ENCODE measurements at regions not wholly inside any gene's neighbourhood (a gene's known extent, or its start where the extent isn't known, plus 50 kb on each side); places are given as distances from the start of the nearest gene placed in this dataset.
"Not testable (repeated sequence)": the region's sequence is repeated elsewhere in the genome, so short reads cannot be mapped to it uniquely, and the experiment has no call there.

DNA sequence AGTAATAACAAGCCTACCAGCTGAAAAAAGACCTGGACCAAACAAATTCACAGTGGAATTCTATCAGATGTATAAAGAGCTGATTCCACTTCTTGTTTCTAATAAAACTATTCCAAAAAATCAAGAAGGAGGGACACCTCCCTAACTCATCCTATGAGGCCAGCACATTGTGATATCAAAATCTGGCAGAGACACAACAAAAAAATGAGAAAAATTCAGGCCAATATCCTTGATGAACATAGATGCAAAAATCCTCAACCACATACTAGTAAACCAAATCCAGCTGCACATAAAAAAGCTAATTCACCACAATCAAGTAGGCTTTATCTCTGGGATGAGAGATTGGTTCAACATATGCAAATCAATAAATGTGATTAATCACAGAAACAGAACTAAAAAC lies 147.9 kb upstream of the NEIL3 start:
- no peak for DNase-seq (ENCODE audit: low read depth in 4 of 4, low spot score in 2 of 4)

DNA sequence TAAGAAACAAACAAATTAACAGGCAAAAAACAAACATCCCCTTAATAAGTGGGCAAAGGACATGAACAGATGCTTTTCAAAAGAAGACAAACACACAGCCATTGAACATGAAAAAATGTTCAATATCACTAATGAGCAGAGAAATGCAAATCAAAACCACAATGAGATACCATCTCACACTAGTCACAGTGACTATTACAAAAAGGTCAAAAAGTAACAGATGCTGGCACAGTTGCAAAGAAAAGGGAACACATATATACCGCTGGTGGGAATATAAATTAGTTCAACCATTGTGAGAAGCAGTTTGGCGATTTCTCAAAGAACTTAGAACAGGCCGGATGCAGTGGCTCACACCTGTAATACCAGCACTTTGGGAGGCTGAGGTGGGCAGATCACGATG lies 146.1 kb upstream of the NEIL3 start:
- no peak for DNase-seq (ENCODE audit: low read depth in 4 of 4, low spot score in 2 of 4)

- DNase-seq (ENCODE audit: low read depth in 4 of 4, low spot score in 2 of 4): no peak
These were observed 138.1 kb upstream of the NEIL3 start for GRCh38 chr4:177171588-177171987.

GRCh38 chr4:177175473-177175872 lies 134.2 kb upstream of the NEIL3 start:
- no peak for DNase-seq (ENCODE audit: low read depth in 4 of 4, low spot score in 2 of 4)

DNA sequence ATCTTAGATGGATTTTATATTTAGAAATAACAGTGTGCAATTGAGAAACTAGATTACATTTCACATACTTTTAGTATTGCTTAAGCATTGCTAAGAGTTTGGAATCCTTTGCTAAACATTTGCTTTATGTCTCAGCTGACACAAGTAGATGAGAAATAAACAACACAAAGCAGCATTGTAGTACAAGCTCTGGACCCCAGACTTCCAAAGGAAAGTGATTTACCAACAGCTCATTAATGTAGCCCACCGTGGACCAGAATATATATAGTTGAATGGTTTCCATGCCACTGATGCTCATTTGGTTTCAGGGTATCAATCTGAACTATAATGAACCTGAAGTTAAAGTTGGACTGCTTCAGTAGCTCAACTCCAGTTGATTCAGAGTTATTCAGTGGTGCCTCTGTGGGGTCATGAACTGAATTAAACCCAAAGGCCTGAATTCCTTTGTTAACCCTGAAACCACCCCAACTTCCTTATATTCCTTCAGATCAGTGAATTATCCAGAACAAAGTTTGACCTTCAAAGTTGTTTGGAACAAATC lies 132.1 kb upstream of the NEIL3 start:
- peak; percentile 23 to 52 (median 42) for DNase-seq (ENCODE audit: low read depth in 4 of 4, low spot score in 2 of 4)

DNA sequence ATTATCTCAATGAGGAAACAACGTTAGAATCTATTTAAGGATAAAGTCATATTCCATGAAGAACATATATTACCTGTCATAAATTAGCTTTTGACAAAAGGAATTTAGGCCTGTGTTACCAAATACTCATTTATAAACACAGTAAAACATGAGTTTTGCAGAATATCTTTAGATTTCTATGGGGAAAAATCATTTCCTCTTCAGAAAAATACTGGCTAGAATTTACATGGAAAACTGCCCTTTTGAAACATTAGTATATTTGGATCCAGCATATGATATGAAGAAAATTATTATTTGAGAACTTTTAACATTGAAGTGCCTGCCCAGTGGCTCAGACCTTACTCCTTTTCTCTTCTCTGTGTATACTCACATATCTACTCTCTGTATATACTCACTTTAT lies 131.4 kb upstream of the NEIL3 start:
- DNase-seq (ENCODE audit: low read depth in 4 of 4, low spot score in 2 of 4): no peak

DNA sequence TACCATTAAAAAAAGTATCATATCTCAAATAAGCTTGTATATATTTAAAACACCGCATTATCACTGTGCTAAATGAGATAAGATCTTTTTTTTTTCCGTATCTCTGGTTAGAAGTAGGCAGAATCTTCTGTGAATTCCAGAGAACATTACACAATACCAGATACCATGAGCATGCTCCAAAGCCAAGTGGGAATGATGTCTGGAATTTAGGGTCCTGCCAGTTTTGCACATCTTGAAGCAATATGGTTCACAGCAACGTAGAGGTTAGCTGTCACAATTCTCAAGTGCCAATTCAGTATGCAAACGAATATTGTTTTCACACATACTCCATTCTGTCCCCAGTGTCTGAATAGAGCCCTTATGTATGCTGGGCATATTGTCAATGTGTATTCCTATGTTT lies 127.5 kb upstream of the NEIL3 start:
- DNase-seq (ENCODE audit: low read depth in 4 of 4, low spot score in 2 of 4): no peak

- no peak for DNase-seq (ENCODE audit: low read depth in 4 of 4, low spot score in 2 of 4)
These were observed 126.9 kb upstream of the NEIL3 start for GRCh38 chr4:177182728-177183127.

DNA sequence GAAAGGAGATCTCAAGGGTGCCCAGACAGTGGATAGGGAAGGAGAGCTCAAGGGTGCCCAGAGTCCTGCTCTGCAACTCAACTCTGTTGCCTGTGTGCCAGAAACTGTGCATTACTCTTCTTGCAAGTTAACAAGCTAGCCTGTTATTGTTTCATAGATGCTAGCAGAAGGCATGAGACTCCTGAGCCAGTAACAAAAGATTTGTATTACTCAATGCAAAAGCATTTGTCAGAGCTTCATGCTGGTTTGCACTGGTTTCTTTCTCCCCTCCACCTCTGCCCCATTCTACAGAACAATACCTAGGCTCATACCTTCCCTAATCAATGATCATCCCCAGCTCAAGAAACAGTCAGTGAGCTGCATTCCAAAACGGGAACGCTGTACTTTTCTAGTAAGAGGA lies 124.5 kb upstream of the NEIL3 start:
- no peak for DNase-seq (ENCODE audit: low read depth in 4 of 4, low spot score in 2 of 4)

- no peak for DNase-seq (ENCODE audit: low read depth in 4 of 4, low spot score in 2 of 4)
These were observed 124.1 kb upstream of the NEIL3 start for GRCh38 chr4:177185579-177185978.

- no peak for DNase-seq (ENCODE audit: low read depth in 4 of 4, low spot score in 2 of 4)
These were observed 122.3 kb upstream of the NEIL3 start for GRCh38 chr4:177187371-177187770.

DNA sequence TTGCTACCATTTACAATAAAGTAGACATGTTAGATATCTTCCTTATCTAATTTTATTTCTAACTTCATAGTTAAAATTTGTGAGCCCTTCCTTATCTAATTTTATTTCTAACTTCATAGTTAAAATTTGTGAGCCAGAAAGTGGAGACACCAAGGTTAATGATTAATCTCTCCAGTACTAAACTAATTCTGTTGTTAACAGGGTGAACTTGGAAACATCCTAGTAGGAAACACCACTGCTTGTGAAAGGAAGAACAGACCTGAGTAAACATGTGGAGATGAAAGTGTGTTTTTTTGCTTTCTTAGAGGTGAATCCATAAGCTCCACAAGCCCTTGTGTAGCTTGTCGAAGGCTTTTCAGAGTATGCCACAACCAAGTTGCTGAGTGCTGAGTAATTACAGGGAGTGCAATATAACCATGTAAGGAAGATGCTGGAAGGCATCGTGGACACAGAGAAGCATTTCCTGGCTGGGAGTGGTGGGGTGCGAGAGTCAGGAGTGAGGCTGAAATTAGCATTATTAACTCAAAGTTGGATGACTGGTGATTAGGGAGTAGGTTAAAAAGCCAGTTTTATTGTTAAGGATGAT lies 118.6 kb upstream of the NEIL3 start:
- no peak for DNase-seq (ENCODE audit: low read depth in 4 of 4, low spot score in 2 of 4)

DNA sequence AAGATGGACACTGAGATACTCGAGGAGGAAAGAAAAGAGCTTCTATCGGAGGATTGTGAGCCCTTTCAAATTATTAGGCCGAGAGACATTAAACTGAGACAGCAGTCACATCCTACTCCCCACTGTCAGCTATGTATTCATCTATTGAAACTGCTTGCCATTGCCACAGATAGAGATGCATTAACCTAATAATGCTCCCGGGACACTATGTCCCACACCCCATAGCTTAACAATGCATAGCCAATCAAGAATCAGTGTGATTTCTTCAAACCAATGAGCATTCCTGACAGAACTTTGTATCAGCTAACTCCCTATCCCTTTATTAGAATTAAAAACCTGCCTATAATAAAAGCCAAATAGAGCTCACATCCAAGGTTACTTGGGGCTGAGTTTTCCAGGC lies 118.1 kb upstream of the NEIL3 start:
- DNase-seq (ENCODE audit: low read depth in 4 of 4, low spot score in 2 of 4): no peak

DNA sequence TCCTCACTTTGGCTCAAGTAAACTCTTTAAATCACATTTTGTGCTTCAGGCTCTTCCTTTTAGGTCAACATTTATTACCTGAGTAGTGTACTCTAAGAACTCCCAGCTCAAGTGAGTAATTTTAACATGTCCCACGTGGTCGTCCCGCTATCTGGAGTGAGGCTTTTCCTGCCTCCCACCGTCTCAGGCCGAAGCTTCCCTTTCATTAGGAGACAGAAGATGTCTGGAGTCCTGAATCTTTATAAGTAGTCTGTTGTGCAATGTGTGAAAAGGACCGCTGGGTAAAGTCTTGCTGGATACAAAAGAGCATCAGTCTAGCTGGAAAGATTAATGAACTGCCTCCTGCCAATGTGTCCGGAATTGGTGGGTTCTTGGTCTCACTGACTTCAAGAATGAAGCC lies 117.7 kb upstream of the NEIL3 start:
- no peak for DNase-seq (ENCODE audit: low read depth in 4 of 4, low spot score in 2 of 4)

DNA sequence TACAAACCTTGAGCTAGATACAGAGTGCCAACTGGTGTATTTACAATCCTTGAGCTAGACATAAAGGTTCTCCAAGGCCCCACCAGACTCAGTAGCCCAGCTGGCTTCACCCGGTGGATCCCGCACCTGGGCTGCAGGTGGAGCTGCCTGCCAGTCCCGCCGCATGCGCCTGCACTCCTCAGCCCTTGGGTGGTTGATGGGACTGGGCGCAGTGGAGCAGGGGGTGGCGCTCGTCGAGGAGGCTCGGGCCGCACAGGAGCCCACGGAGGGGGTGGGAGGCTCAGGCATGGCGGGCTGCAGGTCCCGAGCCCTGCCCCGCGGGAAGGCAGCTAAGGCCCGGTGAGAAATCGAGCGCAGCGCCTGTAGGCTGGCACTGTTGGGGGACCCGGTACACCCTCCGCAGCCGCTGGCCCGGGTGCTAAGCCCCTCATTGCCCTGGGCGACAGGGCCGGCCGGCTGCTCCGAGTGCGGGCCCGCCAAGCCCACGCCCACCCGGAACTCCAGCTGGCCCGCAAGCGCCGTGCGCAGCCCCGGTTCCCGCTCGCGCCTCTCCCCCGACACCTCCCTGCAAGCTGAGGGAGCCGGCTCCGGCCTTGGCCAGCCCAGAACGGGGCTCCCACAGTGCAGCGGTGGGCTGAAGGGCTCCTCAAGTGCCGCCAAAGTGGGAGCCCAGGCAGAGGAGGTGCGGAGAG lies 116.5 kb upstream of the NEIL3 start:
- not testable (repeated sequence) for DNase-seq (ENCODE audit: low read depth in 4 of 4, low spot score in 2 of 4)

DNA sequence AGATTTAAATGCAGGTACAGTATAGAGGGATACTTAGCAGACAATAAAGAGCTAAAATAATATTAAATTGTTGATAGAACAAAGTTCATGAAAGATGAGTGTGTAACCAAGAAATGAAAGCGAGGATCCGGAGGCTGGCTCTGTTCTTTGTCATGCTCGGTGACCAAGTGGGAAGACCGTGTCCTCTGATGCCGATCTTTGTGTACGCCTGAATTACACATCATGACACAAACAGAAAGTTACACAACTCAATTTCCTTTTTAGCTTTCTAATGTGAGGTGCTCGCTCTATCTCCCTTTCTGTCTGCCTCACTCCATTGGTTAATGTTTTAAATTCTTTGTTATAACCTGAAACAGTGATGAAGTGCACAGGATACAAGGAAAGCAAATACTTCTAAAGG lies 114.8 kb upstream of the NEIL3 start:
- DNase-seq (ENCODE audit: low read depth in 4 of 4, low spot score in 2 of 4): no peak

DNA sequence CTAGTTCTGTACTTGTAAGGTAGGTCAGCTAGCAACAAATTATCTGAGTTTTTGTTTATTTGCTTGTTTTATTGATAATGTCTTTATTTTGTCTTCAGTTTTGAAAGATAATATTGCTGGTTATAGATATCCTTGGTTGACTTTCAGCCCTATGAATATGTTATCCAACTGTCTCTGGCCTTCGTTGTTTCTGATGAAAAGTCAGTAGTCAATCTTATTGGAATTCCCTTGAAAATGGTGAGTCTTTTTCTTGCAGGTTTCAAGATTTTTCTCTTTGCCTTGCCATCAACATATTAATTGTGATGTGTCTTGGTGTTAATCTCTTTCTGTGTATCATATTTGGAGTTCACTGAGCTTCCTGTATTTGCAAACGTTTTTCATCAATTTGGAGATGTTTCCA lies 113.1 kb upstream of the NEIL3 start:
- DNase-seq (ENCODE audit: low read depth in 4 of 4, low spot score in 2 of 4): no peak

DNA sequence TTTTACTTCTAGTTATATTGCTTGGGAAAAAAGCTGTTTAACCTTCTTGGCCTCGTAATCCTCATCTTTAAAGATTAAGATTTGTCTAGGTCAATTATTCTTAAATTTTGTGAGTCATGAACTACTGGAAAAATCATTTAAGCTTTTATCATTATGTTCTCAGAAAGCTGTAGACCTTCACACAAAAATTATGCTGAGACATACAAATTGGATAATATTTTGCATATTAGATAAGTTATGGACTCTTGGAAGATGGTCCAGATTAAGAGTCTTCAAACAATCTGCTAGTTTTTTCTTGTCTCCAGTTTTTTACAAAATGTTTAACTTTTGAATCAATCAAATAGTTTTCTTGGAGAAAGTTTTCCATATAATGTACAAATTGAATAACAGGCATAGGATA lies 108.1 kb upstream of the NEIL3 start:
- DNase-seq (ENCODE audit: low read depth in 4 of 4, low spot score in 2 of 4): no peak

- no peak for DNase-seq (ENCODE audit: low read depth in 4 of 4, low spot score in 2 of 4)
These were observed 105.5 kb upstream of the NEIL3 start for GRCh38 chr4:177204126-177204525.

- DNase-seq (ENCODE audit: low read depth in 4 of 4, low spot score in 2 of 4): no peak
These were observed 94.7 kb upstream of the NEIL3 start for GRCh38 chr4:177214935-177215334.

DNA sequence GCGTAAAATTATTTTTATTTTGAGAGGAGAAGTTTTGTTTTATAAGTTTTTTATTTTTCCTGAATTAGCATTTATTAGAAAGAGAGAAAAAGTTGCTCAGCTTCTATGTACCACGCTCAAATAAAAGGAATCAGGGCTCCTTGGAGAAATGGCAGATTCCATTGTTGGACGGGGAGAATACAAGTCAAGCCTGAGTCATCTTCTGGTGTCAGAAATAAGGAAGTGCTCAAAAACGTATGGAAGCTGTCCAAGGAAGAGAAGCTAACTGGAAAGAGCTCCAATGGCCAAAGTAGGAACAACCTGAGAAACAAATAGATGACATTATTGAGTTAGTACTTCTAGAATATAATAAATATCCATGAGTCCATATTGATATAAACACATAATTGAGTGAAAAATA lies 89.3 kb upstream of the NEIL3 start:
- DNase-seq (ENCODE audit: low read depth in 4 of 4, low spot score in 2 of 4): no peak

GRCh38 chr4:177222781-177223180 lies 86.9 kb upstream of the NEIL3 start:
- no peak for DNase-seq (ENCODE audit: low read depth in 4 of 4, low spot score in 2 of 4)

DNA sequence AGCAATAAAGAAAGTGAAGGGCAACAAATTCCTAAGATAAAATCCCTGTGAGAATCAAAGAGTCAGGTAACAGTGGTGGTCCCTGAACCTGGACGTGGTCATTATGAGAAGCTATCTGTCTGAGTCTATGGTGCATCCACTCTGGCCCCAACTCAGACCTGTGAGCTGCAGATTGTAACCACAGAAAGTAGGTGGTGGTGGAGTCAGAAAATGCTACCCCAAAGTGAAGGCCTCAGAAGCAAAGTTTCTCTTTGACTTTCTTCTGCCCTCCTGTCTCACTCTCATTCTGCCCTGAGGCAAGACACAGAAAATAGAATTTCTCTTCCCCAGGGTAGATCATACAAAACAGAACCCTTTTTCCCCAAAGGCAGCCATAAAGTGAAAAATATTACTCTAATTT lies 84.1 kb upstream of the NEIL3 start:
- no peak for DNase-seq (ENCODE audit: low read depth in 4 of 4, low spot score in 2 of 4)

Measured in left renal cortex interstitium (tissue), 4 donors.